Osteocyte (in vitro differentiated cells): ENCODE measurements at regions not wholly inside any gene's neighbourhood (a gene's known extent, or its start where the extent isn't known, plus 50 kb on each side); places are given as distances from the start of the nearest gene placed in this dataset.

Source experiments
- DNase-seq: peaks from one replicate; pipeline ENCODE4 v3.0.0; 2021; ENCODE audit warnings: mixed read lengths; ENCODE audit not compliant: unreplicated experiment; ENCODE audit errors: extremely low spot score
- H3K27ac Mint-ChIP-seq: one replicate; pipeline ENCODE4 v1.8.0; 2021; ENCODE audit warnings: mild to moderate bottlenecking, mixed read lengths; ENCODE audit not compliant: unreplicated experiment
- H3K27me3 Mint-ChIP-seq: one replicate; pipeline ENCODE4 v1.8.0; 2021; ENCODE audit warnings: mixed read lengths; ENCODE audit not compliant: unreplicated experiment
- H3K36me3 Mint-ChIP-seq: one replicate; pipeline ENCODE4 v1.8.0; 2021; ENCODE audit warnings: mixed read lengths; ENCODE audit not compliant: unreplicated experiment
- H3K4me1 Mint-ChIP-seq: one replicate; pipeline ENCODE4 v1.8.0; 2021; ENCODE audit warnings: mixed read lengths; ENCODE audit not compliant: unreplicated experiment
- H3K4me3 Mint-ChIP-seq: one replicate; pipeline ENCODE4 v1.8.0; 2021; ENCODE audit warnings: mild to moderate bottlenecking, moderate library complexity, mixed read lengths; ENCODE audit not compliant: unreplicated experiment
- H3K9me3 Mint-ChIP-seq: one replicate; pipeline ENCODE4 v1.8.0; 2021; ENCODE audit warnings: mixed read lengths; ENCODE audit not compliant: unreplicated experiment
- CTCF ChIP-seq: fragments of 200-600 bp; sonication (generic); IDR thresholded peaks from 2 replicates; pipeline ENCODE4 v1.5.0; 2021; ENCODE audit warnings: antibody characterized with exemption, mild to moderate bottlenecking, moderate library complexity

- H3K4me1 Mint-ChIP-seq = peaks cover 13% of the 10 kb centered on the region
- no peaks in the 10 kb centered on the region for H3K36me3 Mint-ChIP-seq
- no peak for TF ChIP-seq CTCF
- no peak overlapping the region for H3K4me3 Mint-ChIP-seq
- no peak for DNase-seq
- H3K27ac Mint-ChIP-seq = no peak overlapping the region
- H3K27me3 Mint-ChIP-seq = peaks cover 7% of the 10 kb centered on the region
- H3K9me3 Mint-ChIP-seq = no peaks in the 10 kb centered on the region
Observed at GRCh38 chr16:86979061-86979460, 338.1 kb downstream of the C16orf95 start.

- Mint-ChIP-seq H3K9me3 (no peaks in the 10 kb centered on the region), H3K27ac (no peak overlapping the region), H3K36me3 (no peaks in the 10 kb centered on the region), H3K4me1 (peaks cover 18% of the 10 kb centered on the region), H3K27me3 (peaks cover 7% of the 10 kb centered on the region), H3K4me3 (no peak overlapping the region)
- DNase-seq = no peak
- TF ChIP-seq CTCF = no peak
Observed at GRCh38 chr16:86979984-86980553, 337.1 kb downstream of the C16orf95 start.

GRCh38 chr16:86980644-86981043, 336.5 kb downstream of the C16orf95 start:
- no peaks in the 10 kb centered on the region for H3K36me3 Mint-ChIP-seq
- no peak overlapping the region for H3K4me3 Mint-ChIP-seq
- DNase-seq = no peak
- H3K9me3 Mint-ChIP-seq = no peaks in the 10 kb centered on the region
- H3K4me1 Mint-ChIP-seq = peaks cover 17% of the 10 kb centered on the region
- no peak overlapping the region for H3K27ac Mint-ChIP-seq
- peaks cover 7% of the 10 kb centered on the region for H3K27me3 Mint-ChIP-seq
- no peak for TF ChIP-seq CTCF

GRCh38 chr16:86982347-86982596, 334.9 kb downstream of the C16orf95 start:
- H3K27me3 Mint-ChIP-seq = peaks cover 7% of the 10 kb centered on the region

GRCh38 chr16:86982912-86983311, 334.3 kb downstream of the C16orf95 start:
- peaks cover 10% of the 10 kb centered on the region for H3K4me1 Mint-ChIP-seq
- no peak for DNase-seq
- no peaks in the 10 kb centered on the region for H3K36me3 Mint-ChIP-seq
- no peak overlapping the region for H3K27ac Mint-ChIP-seq
- no peak overlapping the region for H3K4me3 Mint-ChIP-seq
- no peaks in the 10 kb centered on the region for H3K9me3 Mint-ChIP-seq
- peaks cover 7% of the 10 kb centered on the region for H3K27me3 Mint-ChIP-seq
- no peak for TF ChIP-seq CTCF

More at GRCh38 chr16:86982347-86982596, 334.9 kb downstream of the C16orf95 start:
- H3K4me1 Mint-ChIP-seq = peaks cover 10% of the 10 kb centered on the region
- H3K27ac Mint-ChIP-seq = no peak overlapping the region
- H3K36me3 Mint-ChIP-seq = no peaks in the 10 kb centered on the region
- no peaks in the 10 kb centered on the region for H3K9me3 Mint-ChIP-seq
- no peak overlapping the region for H3K4me3 Mint-ChIP-seq
- no peak for TF ChIP-seq CTCF
- DNase-seq = no peak
